ENCODE measurements at regions not wholly inside any gene's neighbourhood (a gene's known extent, or its start where the extent isn't known, plus 50 kb on each side); places are given as distances from the start of the nearest gene placed in this dataset.
A peak's percentile ranks its signal among the peaks of the same experiment; 100 is the strongest.

DNA sequence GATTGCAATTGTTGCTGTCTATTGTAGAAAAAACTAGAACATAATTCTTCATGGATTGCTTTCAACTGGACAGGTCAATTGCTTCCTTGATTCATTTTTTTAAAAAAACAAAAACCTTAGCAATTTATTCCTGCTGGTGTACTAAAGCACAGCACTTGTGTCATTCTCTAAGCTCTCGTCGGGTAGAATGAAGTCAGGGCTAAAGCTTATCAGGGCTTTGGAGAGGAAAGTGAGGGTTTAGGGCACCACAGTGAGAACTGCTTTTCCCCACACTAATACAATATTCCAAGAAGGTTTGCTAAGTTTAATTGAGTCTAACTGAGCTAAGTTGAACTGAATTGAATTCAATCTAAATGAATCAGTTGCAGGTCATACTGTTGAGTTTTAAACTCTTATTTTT is 76.4 kb upstream of the TLR3 start:
- no peak overlapping the region for H3K27ac ChIP-seq
- no peaks in the 10 kb centered on the region for H3K9me3 ChIP-seq (ENCODE audit: low read depth)
- no peaks in the 10 kb centered on the region for H3K36me3 ChIP-seq
- peak in 1 of 2 donors; percentile 41 for DNase-seq (ENCODE audit: low read depth in 1 of 2, low spot score in 1 of 2)
- H3K27me3 ChIP-seq: no peaks in the 10 kb centered on the region
- no peak for TF ChIP-seq CTCF (IDR thresholded peaks at IDR 0.05; ENCODE audit: low read depth, low read length)
- no peak overlapping the region for H3K4me3 ChIP-seq
- peaks cover 20% of the 10 kb centered on the region for H3K4me1 ChIP-seq (ENCODE audit: low read depth)

DNA sequence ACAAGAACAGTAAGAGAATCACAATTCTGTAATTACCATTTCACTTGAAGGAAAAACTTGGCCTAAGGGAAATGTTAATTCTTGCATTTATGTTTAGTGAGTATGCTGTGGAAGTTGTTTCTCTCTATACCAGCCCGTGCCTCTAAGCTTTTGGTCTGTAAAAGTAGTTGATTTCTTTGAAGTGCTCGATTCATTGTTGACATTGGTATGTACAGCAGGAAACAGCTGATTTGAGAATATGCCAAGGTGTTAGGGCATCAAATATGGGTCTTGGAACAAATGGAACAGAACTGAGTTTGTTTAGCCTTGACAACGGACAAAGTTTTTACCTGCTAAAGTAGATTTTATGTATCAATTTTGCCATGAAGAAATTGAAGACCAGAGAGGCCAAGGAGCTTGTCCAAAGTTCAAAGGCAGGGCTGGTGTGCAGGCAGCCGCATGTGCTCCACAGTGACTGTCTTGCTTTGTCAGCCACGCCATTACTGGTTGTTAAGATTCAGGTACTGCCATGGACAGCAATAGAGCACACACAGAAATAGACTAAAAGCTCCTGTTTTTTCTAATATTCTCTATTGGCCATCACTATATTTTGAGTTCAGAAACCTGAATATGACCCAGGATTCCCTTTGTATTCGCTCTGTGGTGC is 75.5 kb upstream of the TLR3 start:
- Histone ChIP-seq H3K27ac (no peak overlapping the region), H3K4me1 (ENCODE audit: low read depth) (peaks cover 20% of the 10 kb centered on the region), H3K9me3 (ENCODE audit: low read depth) (no peaks in the 10 kb centered on the region), H3K4me3 (no peak overlapping the region), H3K36me3 (no peaks in the 10 kb centered on the region), H3K27me3 (no peaks in the 10 kb centered on the region)
- no peak for DNase-seq (ENCODE audit: low read depth in 1 of 2, low spot score in 1 of 2)
- no peak for TF ChIP-seq CTCF (IDR thresholded peaks at IDR 0.05; ENCODE audit: low read depth, low read length)

- no peaks in the 10 kb centered on the region for H3K27me3 ChIP-seq
- no peaks in the 10 kb centered on the region for H3K9me3 ChIP-seq (ENCODE audit: low read depth)
- DNase-seq (ENCODE audit: low read depth in 1 of 2, low spot score in 1 of 2): no peak
- no peak overlapping the region for H3K27ac ChIP-seq
- TF ChIP-seq CTCF (IDR thresholded peaks at IDR 0.05; ENCODE audit: low read depth, low read length): no peak
- no peaks in the 10 kb centered on the region for H3K36me3 ChIP-seq
- peaks cover 20% of the 10 kb centered on the region for H3K4me1 ChIP-seq (ENCODE audit: low read depth)
- no peak overlapping the region for H3K4me3 ChIP-seq
Observed at GRCh38 chr4:185994750-185995149, 74.2 kb upstream of the TLR3 start.

GRCh38 chr4:185995665-185996064 is 73.3 kb upstream of the TLR3 start:
- Histone ChIP-seq H3K36me3 (no peaks in the 10 kb centered on the region), H3K4me3 (no peak overlapping the region), H3K27me3 (no peaks in the 10 kb centered on the region), H3K4me1 (ENCODE audit: low read depth) (peaks cover 20% of the 10 kb centered on the region), H3K27ac (no peak overlapping the region), H3K9me3 (ENCODE audit: low read depth) (no peaks in the 10 kb centered on the region)
- TF ChIP-seq CTCF (IDR thresholded peaks at IDR 0.05; ENCODE audit: low read depth, low read length): no peak
- no peak for DNase-seq (ENCODE audit: low read depth in 1 of 2, low spot score in 1 of 2)

GRCh38 chr4:185997296-185997695 is 71.7 kb upstream of the TLR3 start:
- no peak overlapping the region for H3K27ac ChIP-seq
- H3K36me3 ChIP-seq: no peaks in the 10 kb centered on the region
- no peaks in the 10 kb centered on the region for H3K9me3 ChIP-seq (ENCODE audit: low read depth)
- peaks cover 16% of the 10 kb centered on the region for H3K4me1 ChIP-seq (ENCODE audit: low read depth)
- TF ChIP-seq CTCF (IDR thresholded peaks at IDR 0.05; ENCODE audit: low read depth, low read length): no peak
- no peaks in the 10 kb centered on the region for H3K27me3 ChIP-seq
- H3K4me3 ChIP-seq: no peak overlapping the region
- no peak for DNase-seq (ENCODE audit: low read depth in 1 of 2, low spot score in 1 of 2)
